Erythroblast (primary cell): ENCODE measurements at regions not wholly inside any gene's neighbourhood (a gene's known extent, or its start where the extent isn't known, plus 50 kb on each side); places are given as distances from the start of the nearest gene placed in this dataset.

ENCODE experiments used
- GATA1 ChIP-seq: IDR thresholded peaks from 2 replicates; pipeline ENCODE4 v1.6.1; 2011; ENCODE audit warnings: low read depth, mild to moderate bottlenecking, control low read depth, low read length, moderate library complexity
- POLR2A ChIP-seq: IDR thresholded peaks from 2 replicates; pipeline ENCODE4 v1.6.1; 2011; ENCODE audit warnings: mild to moderate bottlenecking, low read length

- TF ChIP-seq POLR2A (no peak), GATA1 (no peak)
Observed at GRCh38 chr20:56870271-56870670, 241.2 kb downstream of the TFAP2C start.
